ENCODE measurements at regions not wholly inside any gene's neighbourhood (a gene's known extent, or its start where the extent isn't known, plus 50 kb on each side); places are given as distances from the start of the nearest gene placed in this dataset.

DNA sequence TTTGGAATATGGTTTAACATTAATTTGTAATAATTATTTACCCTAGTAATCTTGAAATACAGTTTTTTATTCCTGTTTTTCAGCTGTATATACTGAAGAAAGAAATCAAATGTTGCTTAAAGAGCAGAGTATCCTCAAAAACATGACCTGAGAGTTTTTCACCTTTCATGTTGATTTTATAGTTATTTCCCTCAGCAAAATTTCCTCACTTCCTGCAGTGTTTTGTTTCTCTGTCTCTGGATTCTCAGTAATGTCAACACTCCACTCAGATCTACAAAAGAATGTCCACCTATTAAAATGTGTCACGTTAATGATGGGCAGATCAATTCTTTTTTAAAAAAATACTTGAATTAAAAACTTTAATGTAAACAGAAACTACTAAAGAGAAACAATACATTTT is 398.3 kb downstream of the ANXA1 start:
- CTCF ChIA-PET, result no interaction called here

DNA sequence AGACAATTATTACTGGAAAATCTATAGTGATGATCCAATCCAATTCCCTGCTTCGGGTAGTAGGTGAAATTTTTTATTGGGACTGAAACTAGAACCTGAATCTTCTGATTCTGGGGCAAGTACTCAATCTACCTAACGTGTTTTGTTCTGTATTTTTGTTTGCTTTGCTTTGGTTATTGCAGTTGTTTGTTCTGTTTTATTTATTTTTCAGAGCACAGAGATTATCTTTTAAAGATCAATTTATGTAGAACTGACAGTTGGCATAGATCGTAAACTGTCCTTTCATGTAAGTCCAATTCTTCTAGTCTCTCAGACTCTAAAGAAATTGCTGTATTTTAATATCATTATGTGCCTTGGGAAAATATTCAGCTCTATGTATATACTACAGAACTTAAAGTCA is 401.6 kb downstream of the ANXA1 start:
- Histone ChIP-seq H3K4me3 (ENCODE audit: control extremely low read depth in 1 of 5, extremely low read depth in 1 of 5, insufficient read depth in 1 of 5, low read depth in 2 of 5, low read length in 4 of 5) (no peak overlapping the region), H3K4me1 (ENCODE audit: control insufficient read depth in 2 of 2, insufficient read depth in 2 of 2, low read length in 2 of 2) (no peaks in the 10 kb centered on the region), H3K9ac (ENCODE audit: low read length) (no peak overlapping the region), H3K79me2 (ENCODE audit: control insufficient read depth, insufficient read depth, low read length) (no peaks in the 10 kb centered on the region), H3K27ac (ENCODE audit: low read length in 2 of 2) (no peak overlapping the region), H2AFZ (ENCODE audit: insufficient read depth, low read depth, low read length, poor library complexity, severe bottlenecking) (no peak overlapping the region), H3K36me3 (replicated peaks in 1 of 2; ENCODE audit: control extremely low read depth in 1 of 2, control insufficient read depth in 1 of 2, extremely low read depth in 1 of 2, insufficient read depth in 2 of 2, low read length in 1 of 2) (no peaks in the 10 kb centered on the region), H3K27me3 (replicated peaks in 1 of 4; ENCODE audit: control extremely low read depth in 1 of 4, control insufficient read depth in 3 of 4, insufficient read depth in 4 of 4, low read length in 3 of 4) (no peaks in the 10 kb centered on the region), H3K9me3 (ENCODE audit: control extremely low read depth in 1 of 3, control insufficient read depth in 2 of 3, insufficient read depth in 1 of 3, low read length in 2 of 3) (no peaks in the 10 kb centered on the region), H3K4me2 (replicated peaks; ENCODE audit: low read depth, low read length, poor library complexity, severe bottlenecking) (no peak overlapping the region), H4K20me1 (ENCODE audit: control insufficient read depth, insufficient read depth, low read length, poor library complexity, severe bottlenecking) (no peaks in the 10 kb centered on the region)
- peaks cover 2% of the 10 kb centered on the region for H3K9me3 Mint-ChIP-seq (ENCODE audit: insufficient read depth)
- ChIA-PET CTCF (no interaction called here), POLR2A (no interaction called here)
- no peak overlapping the region for H3K4me3 Mint-ChIP-seq
- intact Hi-C loops (cut with micrococcal nuclease), result no loop called here
- 40% methylated on average over 1 of the region's 3 CpGs for WGBS (ENCODE audit: insufficient coverage)
- no peaks in the 10 kb centered on the region for H3K4me1 Mint-ChIP-seq
- TF ChIP-seq EZH2 (IDR thresholded peaks at IDR 0.05; ENCODE audit: borderline replicate concordance, insufficient read depth, low read depth, low read length, poor library complexity, severe bottlenecking), result no peak
- TF ChIP-seq CTCF (IDR thresholded peaks at IDR 0.05), result no peak
- ATAC-seq (ENCODE audit: low read depth) (no peak), DNase-seq (no peak)
- no peak overlapping the region for H3K27ac Mint-ChIP-seq
- no peaks in the 10 kb centered on the region for H3K27me3 Mint-ChIP-seq

More for the DNA sequence above, 398.3 kb downstream of the ANXA1 start:
- no peak overlapping the region for H3K4me2 ChIP-seq (replicated peaks; ENCODE audit: low read depth, low read length, poor library complexity, severe bottlenecking)
- no peaks in the 10 kb centered on the region for H3K4me1 ChIP-seq (ENCODE audit: control insufficient read depth in 2 of 2, insufficient read depth in 2 of 2, low read length in 2 of 2)
- Mint-ChIP-seq H3K4me3 (no peak overlapping the region), H3K9me3 (ENCODE audit: insufficient read depth) (peaks cover 2% of the 10 kb centered on the region), H3K27me3 (no peaks in the 10 kb centered on the region), H3K4me1 (no peaks in the 10 kb centered on the region), H3K27ac (no peak overlapping the region)
- TF ChIP-seq EZH2 (IDR thresholded peaks at IDR 0.05; ENCODE audit: borderline replicate concordance, insufficient read depth, low read depth, low read length, poor library complexity, severe bottlenecking) (no peak), CTCF (IDR thresholded peaks at IDR 0.05) (no peak)
- H3K27ac ChIP-seq (ENCODE audit: low read length in 2 of 2), result no peak overlapping the region
- H3K27me3 ChIP-seq (replicated peaks in 1 of 4; ENCODE audit: control extremely low read depth in 1 of 4, control insufficient read depth in 3 of 4, insufficient read depth in 4 of 4, low read length in 3 of 4), result no peaks in the 10 kb centered on the region
- DNase-seq (no peak), ATAC-seq (ENCODE audit: low read depth) (no peak)
- no peaks in the 10 kb centered on the region for H3K79me2 ChIP-seq (ENCODE audit: control insufficient read depth, insufficient read depth, low read length)
- H3K4me3 ChIP-seq (ENCODE audit: control extremely low read depth in 1 of 5, extremely low read depth in 1 of 5, insufficient read depth in 1 of 5, low read depth in 2 of 5, low read length in 4 of 5), result no peak overlapping the region
- H3K36me3 ChIP-seq (replicated peaks in 1 of 2; ENCODE audit: control extremely low read depth in 1 of 2, control insufficient read depth in 1 of 2, extremely low read depth in 1 of 2, insufficient read depth in 2 of 2, low read length in 1 of 2), result no peaks in the 10 kb centered on the region
- no CpG with 5 or more reads among the region's 1 CpG for WGBS (ENCODE audit: insufficient coverage)
- POLR2A ChIA-PET, result no interaction called here
- H3K9ac ChIP-seq (ENCODE audit: low read length), result no peak overlapping the region
- intact Hi-C loops (cut with micrococcal nuclease), result no loop called here
- H2AFZ ChIP-seq (ENCODE audit: insufficient read depth, low read depth, low read length, poor library complexity, severe bottlenecking), result no peak overlapping the region
- no peaks in the 10 kb centered on the region for H4K20me1 ChIP-seq (ENCODE audit: control insufficient read depth, insufficient read depth, low read length, poor library complexity, severe bottlenecking)
- H3K9me3 ChIP-seq (ENCODE audit: control extremely low read depth in 1 of 3, control insufficient read depth in 2 of 3, insufficient read depth in 1 of 3, low read length in 2 of 3), result no peaks in the 10 kb centered on the region
